GM21723 (cell line): ENCODE measurements at regions not wholly inside any gene's neighbourhood (a gene's known extent, or its start where the extent isn't known, plus 50 kb on each side); places are given as distances from the start of the nearest gene placed in this dataset.
"Not testable (repeated sequence)": the region's sequence is repeated elsewhere in the genome, so short reads cannot be mapped to it uniquely, and the experiment has no call there.

Experiments
- ATAC-seq: cut with Tn5 transposase; IDR thresholded peaks from one replicate; pipeline ENCODE4 v1.9.1; 2021; ENCODE audit warnings: mild to moderate bottlenecking, moderate library complexity; ENCODE audit not compliant: unreplicated experiment

DNA sequence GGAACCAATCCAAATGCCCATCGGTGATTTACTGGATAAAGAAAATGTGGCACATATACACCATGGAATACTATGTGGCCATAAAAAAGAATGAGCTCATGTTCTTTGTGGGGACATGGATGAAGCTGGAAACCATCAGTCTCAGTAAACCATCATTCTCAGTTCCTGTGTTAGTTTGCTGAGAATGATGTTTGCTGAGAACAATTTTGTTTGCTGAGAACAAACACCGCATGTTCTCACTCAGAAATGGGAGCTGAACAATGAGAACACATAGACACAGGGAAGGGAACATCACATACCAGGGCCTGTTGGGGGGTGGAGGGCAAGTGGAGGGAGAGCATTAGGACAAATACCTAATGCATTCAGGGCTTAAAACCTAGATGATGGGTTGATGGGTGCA lies 185.5 kb downstream of the ANXA1 start:
- not testable (repeated sequence) for ATAC-seq

DNA sequence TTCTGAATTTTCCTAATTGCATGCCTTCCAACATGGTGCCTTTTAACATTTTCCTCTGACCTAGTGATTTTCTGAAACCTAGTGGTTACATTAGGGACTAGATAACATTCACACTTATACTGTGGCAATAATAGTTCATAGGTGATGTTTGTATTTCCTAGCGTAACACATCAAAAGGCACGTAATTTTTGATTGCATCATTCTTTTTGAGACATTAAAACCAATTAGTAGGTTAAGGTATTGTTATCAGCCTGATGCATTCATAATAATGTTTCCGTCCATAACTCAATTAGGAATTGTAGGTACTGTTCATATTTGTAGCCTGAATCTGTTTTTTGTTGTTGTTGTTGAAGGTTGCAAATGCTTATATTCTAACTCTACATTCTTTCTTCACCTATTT lies 192.4 kb downstream of the ANXA1 start:
- no peak for ATAC-seq

DNA sequence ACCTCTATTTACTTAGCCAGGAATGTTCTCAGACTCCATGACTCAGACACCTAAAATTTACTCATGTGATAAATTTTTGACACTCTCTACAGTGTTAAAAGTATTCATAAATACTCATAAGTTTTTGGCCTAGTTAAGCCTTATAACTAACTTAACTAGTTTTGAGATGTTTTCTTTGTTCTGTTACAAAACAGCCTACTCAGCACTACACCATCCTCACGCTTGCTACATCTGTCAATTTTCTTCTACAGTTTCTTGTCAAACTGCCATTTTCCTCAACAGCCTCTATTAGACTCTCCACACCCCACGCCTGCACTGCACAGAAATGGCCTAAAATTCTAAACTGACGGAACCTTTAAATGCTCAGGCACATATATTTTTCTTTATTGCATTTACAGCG lies 195.5 kb downstream of the ANXA1 start:
- no peak for ATAC-seq

GRCh38 chr9:73347720-73348119 lies 196.1 kb downstream of the ANXA1 start:
- no peak for ATAC-seq

- ATAC-seq: no peak
Observed at GRCh38 chr9:73348471-73348870, 196.8 kb downstream of the ANXA1 start.

DNA sequence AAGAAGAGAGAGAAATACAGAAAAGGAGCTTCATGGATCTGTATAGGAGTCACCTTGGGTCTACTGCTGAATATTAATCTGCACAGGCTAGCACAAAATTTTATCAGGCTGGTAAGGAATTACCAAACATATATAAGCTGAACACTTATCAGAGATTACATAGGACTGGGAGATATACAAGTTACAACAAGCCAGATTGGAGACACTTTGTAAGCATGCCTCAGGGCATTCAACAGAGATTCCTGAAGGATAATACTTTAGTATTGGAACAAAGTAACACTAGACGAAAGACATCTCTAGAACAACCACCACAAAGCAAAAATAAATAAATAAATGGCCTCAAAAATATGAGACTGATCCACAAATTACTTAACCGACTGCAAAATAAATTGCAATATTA lies 197.8 kb downstream of the ANXA1 start:
- ATAC-seq: no peak

- ATAC-seq: no peak
Observed at GRCh38 chr9:73357607-73358006, 205.9 kb downstream of the ANXA1 start.

- ATAC-seq: no peak
Observed at GRCh38 chr9:73370053-73370452, 218.4 kb downstream of the ANXA1 start.

DNA sequence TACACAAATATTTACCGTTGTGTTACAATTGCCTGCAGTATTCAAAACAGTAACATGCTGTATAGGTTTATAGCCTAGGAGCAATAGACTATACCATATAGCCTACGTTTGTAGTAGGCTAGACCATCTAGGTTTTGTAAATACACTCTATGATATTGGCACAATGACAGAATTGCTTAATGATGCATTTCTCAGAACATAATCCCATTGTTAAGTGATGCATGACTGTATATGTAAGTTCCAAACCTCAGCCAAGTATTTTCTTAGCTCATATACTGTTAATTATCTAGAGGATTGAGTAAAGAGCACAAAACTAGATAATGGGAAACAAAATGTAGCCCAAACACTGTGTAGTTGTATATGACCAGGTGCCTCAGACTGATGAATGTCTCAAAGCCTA lies 220.1 kb downstream of the ANXA1 start:
- ATAC-seq: no peak

GRCh38 chr9:73380411-73380810 lies 228.7 kb downstream of the ANXA1 start:
- ATAC-seq: no peak

DNA sequence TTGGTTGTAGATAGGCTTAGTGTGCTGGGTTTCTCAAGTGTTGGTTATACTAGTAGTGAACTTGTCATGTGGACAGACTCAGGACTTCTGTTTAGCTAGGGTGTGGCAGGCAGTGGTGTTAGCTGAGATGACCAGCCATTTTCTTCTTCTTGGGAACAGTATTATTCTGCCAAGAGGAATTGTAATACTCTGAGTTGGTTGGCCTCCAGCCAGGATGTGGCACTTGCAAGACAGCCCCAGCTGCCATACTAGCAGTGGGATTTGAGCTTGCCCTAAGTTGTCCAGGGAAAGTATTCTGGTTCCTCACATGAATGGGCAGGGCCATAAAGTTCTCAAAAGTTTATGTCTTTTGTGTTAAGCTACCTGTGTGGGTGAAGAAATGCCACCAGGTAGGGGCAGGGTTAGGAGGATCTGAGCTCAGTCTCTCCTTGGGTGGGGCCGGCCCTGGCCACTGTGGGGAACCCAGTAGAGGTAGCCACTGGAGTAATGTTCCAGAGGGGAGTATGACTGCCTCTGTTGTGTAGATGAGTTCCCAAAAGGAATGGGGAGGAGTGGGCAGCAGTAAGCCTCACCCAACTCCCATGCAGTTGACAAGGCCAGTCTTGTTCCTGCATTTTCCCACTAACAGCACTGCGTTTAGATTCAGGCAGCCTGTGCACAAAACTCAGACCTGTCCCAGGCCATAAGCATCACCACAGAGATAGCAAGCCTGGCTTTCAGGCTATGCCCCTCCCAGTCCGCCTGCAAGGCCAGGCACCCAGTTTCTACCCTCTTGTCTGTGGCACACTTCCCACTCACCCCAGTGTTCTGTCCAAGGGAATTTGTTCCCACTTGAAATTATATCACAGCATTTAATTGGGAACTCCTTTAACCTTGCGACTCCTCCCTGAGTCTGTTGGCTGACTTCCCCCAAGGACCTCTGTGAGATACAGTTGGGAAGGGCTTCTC lies 250.7 kb downstream of the ANXA1 start:
- no peak for ATAC-seq

- ATAC-seq: no peak
Observed at GRCh38 chr9:73411494-73411893, 259.8 kb downstream of the ANXA1 start.

GRCh38 chr9:73412874-73413273 lies 261.2 kb downstream of the ANXA1 start:
- no peak for ATAC-seq

DNA sequence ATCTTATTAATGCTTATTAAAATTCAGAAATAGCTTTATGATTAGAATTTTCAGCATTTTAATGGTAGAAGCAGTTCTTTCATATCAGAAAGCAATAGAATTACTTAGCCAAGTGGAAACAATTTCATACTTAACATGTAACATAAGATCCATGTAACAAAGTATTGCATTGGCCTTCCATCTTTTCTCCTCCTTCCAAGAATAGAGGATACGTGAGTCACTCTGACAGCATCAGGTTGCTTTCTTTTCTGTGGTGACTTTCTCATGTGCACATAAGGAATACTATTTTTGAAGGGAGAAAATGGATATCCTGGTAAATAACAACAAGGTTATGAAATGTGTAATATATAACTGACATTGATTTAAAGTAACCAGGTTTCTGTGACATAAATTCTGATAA lies 272.2 kb downstream of the ANXA1 start:
- no peak for ATAC-seq

- no peak for ATAC-seq
Observed at GRCh38 chr9:73426269-73426668, 274.6 kb downstream of the ANXA1 start.

DNA sequence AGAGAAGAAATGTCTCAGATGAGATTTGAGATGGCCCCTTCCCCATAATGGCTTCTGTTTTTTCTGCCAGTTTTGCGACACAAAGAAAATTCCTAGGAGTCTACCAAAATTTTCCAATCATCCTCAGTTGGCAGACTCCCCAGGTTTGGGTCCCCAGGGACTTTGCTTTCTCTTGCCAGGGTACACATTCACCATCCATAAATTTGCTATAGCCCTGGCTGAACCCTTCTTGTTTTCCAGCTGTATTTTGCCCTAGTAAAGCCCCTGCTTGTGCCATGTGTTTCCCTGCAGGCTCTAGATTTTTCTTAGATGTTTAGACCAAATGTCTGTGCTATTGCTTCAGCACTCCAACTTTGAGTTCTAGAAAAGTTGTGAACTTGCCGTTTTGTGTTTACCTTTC lies 283.2 kb downstream of the ANXA1 start:
- ATAC-seq: no peak

- peak; percentile 65 for ATAC-seq
Observed at GRCh38 chr9:73437758-73438157, 286.1 kb downstream of the ANXA1 start.

DNA sequence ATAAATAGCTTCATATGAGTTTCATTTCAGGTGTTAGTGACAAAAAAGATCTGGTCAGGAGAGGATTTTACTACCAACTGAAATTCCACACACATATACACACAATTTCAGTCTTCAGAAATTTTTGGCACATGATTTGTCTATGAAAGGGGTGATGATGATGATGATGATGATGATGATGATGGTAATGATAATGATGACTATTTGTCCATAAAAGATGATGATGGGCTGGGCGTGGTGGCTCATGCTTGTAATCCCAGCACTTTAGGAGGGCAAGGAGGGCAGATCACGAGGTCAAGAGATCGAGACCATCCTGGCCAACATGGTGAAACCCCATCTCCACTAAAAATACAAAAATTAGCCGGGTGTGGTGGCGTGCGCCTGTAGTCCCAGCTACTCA lies 288.2 kb downstream of the ANXA1 start:
- not testable (repeated sequence) for ATAC-seq

- ATAC-seq: no peak
Observed at GRCh38 chr9:73441223-73441622, 289.6 kb downstream of the ANXA1 start.

DNA sequence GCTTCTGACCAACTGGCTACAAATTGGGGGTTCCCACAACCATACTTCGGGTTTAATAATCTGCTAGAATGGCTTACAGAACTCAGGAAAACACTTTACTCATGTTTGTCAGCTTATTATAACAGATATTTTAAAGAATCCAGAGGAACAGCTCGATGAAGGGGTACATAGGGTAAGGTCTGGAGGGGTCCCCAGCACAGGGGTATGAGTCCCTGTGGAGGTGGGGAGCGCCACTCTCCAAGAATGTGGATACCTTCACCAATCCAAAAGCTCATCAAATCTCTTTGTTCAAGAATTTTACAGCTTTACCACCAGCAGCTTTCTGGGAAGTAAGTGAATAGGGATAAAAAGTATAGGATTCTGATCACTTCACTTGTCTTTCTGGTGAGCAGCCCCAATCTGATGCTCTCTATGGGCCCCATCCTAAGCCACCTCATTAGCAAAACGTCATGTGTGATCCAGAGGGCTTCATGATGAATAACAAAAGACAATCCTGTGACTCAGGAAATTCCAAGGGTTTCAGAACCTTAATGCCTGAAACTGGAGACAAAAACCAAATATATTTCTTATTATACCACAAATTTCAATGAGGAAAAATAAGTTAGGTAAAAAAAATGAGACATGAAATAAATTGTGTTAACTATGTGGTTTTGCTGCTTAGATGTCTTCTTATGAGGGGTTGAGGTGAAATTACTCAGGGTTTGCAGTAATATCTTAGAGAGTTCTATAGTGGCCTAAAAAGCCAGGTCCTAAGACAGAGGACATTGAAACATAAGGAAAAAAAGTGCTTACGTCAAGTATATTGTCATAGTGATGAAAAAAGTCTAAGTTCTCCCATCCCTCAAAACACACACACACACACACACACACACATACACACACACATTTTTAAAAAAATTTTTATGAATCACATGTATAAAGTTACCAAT lies 290.5 kb downstream of the ANXA1 start:
- ATAC-seq: no peak

DNA sequence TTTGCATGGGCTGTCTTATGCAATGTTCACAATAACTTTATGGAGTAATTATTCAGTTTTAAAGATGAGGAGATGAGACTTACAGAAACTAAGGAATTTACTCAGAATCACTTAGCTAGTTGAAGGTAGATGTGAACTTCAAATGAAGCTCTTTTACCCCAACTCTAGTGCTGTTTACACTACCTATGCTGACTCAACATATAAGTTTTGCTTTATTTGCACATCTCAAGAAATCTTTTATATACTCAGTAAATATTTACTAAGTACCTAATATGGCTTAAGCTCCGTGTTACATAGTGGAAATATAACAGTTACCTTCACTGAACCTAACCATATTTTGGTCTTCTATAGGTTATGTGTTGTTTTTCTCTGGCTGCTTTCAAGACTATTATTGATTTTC lies 293.2 kb downstream of the ANXA1 start:
- no peak for ATAC-seq

GRCh38 chr9:73445384-73445783 lies 293.7 kb downstream of the ANXA1 start:
- ATAC-seq: not testable (repeated sequence)
